ENCODE measurements at regions not wholly inside any gene's neighbourhood (a gene's known extent, or its start where the extent isn't known, plus 50 kb on each side); places are given as distances from the start of the nearest gene placed in this dataset.

DNA sequence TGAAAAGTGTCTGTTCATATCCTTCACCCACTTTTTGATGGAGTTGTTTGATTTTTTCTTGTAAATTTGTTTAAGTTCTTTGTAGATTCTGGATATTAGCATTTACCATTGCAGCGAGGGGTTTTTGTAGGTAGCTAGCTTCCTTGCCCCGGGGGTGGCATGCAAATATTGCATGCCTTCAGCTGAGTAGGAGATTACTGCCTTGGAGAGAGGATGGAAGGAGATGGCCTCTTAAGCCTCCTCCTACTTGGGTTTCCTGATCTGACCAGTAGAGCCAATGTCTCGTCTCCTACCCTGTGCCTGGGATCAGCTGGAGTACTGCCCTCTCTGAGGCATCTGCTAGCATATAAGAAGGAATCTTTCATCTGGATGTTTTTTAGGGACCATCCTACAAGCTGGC is 134.4 kb upstream of the CCND2 start:
- TF ChIP-seq, protein P1, sequence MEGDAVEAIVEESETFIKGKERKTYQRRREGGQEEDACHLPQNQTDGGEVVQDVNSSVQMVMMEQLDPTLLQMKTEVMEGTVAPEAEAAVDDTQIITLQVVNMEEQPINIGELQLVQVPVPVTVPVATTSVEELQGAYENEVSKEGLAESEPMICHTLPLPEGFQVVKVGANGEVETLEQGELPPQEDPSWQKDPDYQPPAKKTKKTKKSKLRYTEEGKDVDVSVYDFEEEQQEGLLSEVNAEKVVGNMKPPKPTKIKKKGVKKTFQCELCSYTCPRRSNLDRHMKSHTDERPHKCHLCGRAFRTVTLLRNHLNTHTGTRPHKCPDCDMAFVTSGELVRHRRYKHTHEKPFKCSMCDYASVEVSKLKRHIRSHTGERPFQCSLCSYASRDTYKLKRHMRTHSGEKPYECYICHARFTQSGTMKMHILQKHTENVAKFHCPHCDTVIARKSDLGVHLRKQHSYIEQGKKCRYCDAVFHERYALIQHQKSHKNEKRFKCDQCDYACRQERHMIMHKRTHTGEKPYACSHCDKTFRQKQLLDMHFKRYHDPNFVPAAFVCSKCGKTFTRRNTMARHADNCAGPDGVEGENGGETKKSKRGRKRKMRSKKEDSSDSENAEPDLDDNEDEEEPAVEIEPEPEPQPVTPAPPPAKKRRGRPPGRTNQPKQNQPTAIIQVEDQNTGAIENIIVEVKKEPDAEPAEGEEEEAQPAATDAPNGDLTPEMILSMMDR (IDR thresholded peaks at IDR 0.05) = no peak
- no peak for TF ChIP-seq POLR2A (IDR thresholded peaks at IDR 0.05)
